Activated CD4-positive, alpha-beta T cell treated with anti-CD3 and anti-CD28 coated beads, Interleukin-2, amount 50 U/mL, for 16 hours (primary cell): ENCODE measurements at regions not wholly inside any gene's neighbourhood (a gene's known extent, or its start where the extent isn't known, plus 50 kb on each side); places are given as distances from the start of the nearest gene placed in this dataset.

Experiments used
- DNase-seq: peaks from one replicate; pipeline ENCODE4 v3.0.0-alpha.2; 2020

- DNase-seq, result no peak
These were observed 256.9 kb upstream of the MTPN start for GRCh38 chr7:136234040-136234439.

- DNase-seq, result no peak
These were observed 253.1 kb upstream of the MTPN start for GRCh38 chr7:136230210-136230609.

GRCh38 chr7:136229790-136230189, 252.6 kb upstream of the MTPN start:
- DNase-seq, result no peak

GRCh38 chr7:136228171-136228570, 251.0 kb upstream of the MTPN start:
- DNase-seq, result no peak

GRCh38 chr7:136214356-136214755, 237.2 kb upstream of the MTPN start:
- DNase-seq, result no peak

GRCh38 chr7:136213012-136213411, 235.9 kb upstream of the MTPN start:
- DNase-seq, result no peak

GRCh38 chr7:136210664-136211063, 233.5 kb upstream of the MTPN start:
- no peak for DNase-seq

- DNase-seq, result no peak
These were observed 232.9 kb upstream of the MTPN start for GRCh38 chr7:136210079-136210478.

GRCh38 chr7:136205956-136206355, 228.8 kb upstream of the MTPN start:
- no peak for DNase-seq

GRCh38 chr7:136198168-136198567, 221.0 kb upstream of the MTPN start:
- no peak for DNase-seq

- no peak for DNase-seq
These were observed 217.7 kb upstream of the MTPN start for GRCh38 chr7:136194878-136195277.

GRCh38 chr7:136193940-136194339, 216.8 kb upstream of the MTPN start:
- DNase-seq, result no peak

GRCh38 chr7:136189506-136189998, 212.4 kb upstream of the MTPN start:
- DNase-seq, result no peak

- no peak for DNase-seq
These were observed 209.1 kb upstream of the MTPN start for GRCh38 chr7:136186281-136186680.

- no peak for DNase-seq
These were observed 207.6 kb upstream of the MTPN start for GRCh38 chr7:136184719-136185118.

GRCh38 chr7:136183981-136184380, 206.8 kb upstream of the MTPN start:
- DNase-seq, result no peak

- DNase-seq, result no peak
These were observed 203.8 kb upstream of the MTPN start for GRCh38 chr7:136180984-136181383.

- no peak for DNase-seq
These were observed 202.9 kb upstream of the MTPN start for GRCh38 chr7:136179851-136180721.

GRCh38 chr7:136179154-136179553, 202.0 kb upstream of the MTPN start:
- DNase-seq, result no peak

GRCh38 chr7:136174477-136175125, 197.4 kb upstream of the MTPN start:
- no peak for DNase-seq

- DNase-seq, result no peak
These were observed 196.7 kb upstream of the MTPN start for GRCh38 chr7:136173874-136174273.

- DNase-seq, result no peak
These were observed 194.1 kb upstream of the MTPN start for GRCh38 chr7:136171233-136171632.

GRCh38 chr7:136168821-136169220, 191.7 kb upstream of the MTPN start:
- DNase-seq, result no peak

- DNase-seq, result no peak
These were observed 190.8 kb upstream of the MTPN start for GRCh38 chr7:136167991-136168390.
